Medulla oblongata (tissue), 1 donor: ENCODE measurements at regions not wholly inside any gene's neighbourhood (a gene's known extent, or its start where the extent isn't known, plus 50 kb on each side); places are given as distances from the start of the nearest gene placed in this dataset.

Experiments
- DNase-seq: peaks from one replicate; pipeline ENCODE4 v3.0.0-alpha.2; 2015; ENCODE audit errors: extremely low spot score

DNA sequence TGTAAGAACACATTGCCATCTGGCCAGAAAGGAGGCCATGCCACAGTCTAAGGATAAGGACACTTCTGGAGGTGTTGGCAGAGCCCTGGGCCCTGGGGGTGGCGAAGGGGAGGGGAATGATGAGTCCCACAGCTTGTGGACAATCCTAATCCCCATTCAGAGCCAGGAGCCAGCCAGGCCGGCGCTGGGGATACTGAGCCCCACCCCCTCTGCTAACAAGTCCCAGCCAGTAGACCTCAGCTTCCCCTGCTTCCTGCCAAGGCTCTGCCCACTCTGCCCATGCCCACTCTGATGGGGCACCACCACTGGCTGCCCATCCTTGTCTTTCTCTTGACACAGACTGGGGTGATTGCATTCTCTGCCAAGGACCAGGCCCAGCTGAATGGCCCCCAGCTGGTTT lies 71.9 kb downstream of the NAV1 start:
- DNase-seq: peak; percentile 50

DNA sequence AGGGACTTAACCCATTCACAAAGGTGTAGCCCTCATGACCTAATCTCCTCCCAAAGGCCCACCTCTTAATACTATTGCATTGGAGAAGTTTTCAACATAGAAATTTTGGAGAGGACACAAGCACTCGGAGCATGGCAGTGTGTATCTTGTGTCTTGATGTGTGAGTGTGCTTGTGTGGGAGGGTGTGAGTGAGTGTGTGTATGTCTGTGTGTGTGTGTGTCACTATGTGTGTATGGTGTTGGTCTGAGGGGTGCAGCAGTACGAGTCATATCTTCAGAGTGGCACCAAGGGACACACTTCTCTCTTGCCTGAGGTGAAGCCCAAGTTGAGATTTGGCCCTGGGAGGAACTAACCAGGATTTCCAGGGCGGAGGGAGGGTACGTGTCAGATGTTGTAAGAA lies 73.7 kb downstream of the NAV1 start:
- no peak for DNase-seq

DNA sequence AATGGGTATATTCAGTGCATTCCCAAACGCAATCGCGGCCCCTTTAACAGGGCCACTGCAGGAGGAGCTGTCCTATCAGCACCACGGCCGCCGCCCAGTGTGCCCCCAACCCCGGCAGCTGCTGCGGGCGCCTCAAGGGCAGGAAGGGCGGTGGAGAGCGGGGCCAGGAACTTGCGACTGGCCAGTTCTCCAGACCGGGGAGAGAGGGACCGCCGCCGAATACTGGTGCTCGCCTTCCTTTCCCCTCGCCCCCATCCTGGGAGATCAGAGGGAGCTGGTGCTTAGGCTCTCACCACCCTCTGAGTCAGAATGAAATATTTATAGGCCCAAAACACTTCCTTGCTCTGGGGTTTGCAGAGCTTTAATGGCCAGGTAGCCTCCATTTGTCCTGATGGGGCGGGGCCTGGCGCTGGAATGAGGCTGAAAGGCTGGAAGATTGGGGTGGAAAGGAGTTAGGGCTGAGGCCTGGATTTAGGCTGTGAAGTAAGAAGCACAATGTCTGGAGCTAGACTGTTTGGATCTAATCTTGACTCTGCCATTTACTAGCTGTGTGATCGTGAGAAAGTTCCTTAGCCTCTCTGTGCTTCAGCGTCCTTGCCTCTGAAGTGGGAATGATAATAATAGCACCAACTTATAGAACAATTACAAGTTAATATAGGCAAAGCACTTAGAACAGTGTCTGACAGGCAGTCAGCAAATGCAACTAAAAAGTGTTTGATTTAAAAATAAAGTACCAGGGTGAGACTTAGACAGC lies 75.5 kb downstream of the NAV1 start:
- DNase-seq: no peak

DNA sequence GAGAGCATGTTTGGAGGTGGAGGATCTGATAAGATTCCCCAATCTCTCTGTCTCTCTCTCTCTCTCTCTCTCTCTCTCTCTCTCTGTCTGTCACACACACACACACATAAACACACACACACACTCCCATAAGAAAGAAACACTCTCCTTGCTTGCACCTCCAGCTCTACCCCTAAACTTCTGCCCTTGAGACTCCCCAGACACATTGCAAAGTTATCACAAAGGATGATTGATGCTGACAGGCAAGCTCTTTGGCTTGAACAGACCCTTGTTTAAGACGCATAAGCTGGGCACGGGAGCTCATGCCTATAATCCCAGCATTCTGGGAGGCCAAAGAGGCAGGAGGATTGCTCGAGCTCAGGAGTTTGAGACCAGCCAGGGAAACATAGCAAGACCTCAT lies 78.2 kb downstream of the NAV1 start:
- DNase-seq: no peak

DNA sequence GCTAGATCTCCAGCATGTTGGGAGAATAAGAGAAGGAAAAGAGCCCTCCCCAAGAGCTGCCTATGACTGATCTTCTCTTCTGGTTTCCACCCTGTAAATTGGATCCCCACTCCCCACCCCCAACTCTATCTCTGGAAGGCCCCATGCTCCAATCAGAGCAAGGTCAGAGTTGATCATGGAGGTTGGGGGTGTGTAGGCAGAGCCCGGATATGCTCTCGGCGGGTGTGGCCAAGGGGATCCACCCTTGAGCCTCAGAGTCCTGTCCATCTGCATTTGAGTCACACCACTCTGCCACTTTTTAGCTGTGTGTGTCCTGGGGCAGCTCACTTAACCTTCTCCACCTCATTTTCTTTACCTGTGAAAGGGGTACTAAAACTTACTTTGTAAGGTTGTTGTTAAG lies 79.5 kb downstream of the NAV1 start:
- DNase-seq: no peak

DNA sequence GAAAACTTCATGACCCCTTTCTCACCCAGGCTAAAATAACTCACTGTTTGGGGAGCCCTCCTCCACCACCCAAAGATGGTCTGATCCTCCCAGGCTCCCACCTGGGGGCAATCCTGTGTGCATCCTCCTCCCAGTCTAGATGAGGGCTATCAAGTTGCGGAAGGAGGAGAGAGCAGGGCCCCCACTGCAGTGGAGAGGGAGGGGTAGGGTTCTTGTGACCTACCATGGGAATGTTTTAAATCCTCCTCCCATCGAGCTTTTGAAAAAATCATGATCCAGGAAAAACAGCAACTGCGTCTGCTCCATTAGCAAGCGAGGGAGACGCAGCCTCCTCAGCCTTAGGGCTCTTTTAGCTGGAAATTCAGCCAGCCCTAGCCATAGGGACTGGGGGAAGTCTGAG lies 80.0 kb downstream of the NAV1 start:
- no peak for DNase-seq

DNA sequence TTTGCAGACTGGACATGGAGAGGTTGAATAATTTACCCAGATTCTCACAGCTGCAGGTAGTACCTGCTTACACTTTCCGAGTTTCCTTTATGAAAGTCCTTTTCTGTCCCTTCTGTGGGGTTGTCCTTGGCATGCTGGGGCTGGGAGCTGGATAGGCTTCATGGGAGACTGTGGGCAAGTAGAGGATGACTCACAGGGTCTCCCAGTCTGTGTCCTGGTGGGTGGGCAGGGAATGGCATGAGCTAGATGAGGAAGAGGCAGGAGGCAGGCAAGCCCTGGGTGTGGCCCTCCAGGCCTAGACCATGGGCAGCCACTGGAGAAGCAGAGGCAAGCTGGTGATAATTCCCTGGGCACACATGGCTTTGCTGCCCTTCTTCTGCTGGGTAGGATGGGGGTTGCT lies 80.6 kb downstream of the NAV1 start:
- DNase-seq: no peak

DNA sequence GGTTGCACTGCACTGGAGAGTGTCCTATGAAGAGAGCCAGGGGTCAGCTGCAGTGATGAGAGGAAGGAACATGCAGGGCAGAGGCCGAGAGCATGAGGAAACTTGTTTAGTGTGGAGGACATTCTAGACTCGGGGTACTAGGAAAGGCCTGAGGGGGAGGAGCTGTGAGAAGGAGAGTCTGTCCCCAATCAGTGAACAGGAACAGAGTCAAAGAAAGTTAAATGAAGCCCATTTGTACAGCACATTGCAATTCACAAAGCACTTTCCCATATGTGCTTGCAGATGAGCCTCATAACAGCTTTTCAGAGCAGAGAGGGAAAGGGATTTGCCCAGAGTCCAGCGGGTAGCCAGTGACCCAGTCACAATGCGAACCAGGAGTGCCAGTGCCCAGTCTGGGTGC lies 83.4 kb downstream of the NAV1 start:
- no peak for DNase-seq

DNA sequence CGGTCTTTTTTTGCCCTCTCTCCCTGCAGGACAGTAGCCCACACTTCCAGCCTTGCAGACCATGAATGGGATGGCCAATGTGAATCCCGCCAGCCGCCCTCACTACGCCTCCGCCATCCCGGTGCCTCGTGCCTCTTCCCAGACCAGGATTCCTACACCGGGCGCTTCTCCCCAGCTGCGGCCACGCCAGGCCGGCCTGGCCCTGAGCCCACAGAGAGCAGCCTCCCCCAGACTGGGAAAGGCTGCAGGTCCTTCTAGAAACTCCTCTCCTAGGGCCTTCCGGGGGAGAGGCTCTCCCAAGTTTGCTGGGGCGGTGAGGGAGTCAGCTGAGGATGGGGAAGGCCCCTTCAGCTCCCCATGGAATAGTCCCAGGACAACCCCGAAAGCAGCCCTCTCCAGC lies 83.9 kb downstream of the NAV1 start:
- DNase-seq: no peak

DNA sequence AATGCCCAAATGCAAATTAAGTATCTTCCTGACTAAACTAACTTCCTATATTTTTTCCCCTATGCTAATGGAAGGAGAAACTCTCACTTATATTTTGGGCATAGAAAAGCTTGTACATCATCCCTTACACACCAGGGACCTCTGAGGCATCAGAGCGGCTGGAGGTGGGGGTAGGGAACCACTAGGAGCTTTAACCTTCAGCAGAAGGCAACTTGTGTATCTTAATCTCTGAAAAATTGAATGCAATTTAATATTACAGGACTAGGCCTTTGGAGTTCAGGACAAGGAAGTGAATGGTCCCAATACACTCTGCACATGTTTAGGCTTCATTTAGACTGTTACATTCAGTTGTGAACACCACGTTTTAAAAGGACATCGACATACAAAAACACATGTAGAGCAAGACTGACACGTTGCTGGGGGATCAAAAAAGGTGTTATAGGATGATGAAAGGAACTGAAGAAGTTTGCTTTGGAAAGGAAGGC lies 85.9 kb downstream of the NAV1 start:
- no peak for DNase-seq

DNA sequence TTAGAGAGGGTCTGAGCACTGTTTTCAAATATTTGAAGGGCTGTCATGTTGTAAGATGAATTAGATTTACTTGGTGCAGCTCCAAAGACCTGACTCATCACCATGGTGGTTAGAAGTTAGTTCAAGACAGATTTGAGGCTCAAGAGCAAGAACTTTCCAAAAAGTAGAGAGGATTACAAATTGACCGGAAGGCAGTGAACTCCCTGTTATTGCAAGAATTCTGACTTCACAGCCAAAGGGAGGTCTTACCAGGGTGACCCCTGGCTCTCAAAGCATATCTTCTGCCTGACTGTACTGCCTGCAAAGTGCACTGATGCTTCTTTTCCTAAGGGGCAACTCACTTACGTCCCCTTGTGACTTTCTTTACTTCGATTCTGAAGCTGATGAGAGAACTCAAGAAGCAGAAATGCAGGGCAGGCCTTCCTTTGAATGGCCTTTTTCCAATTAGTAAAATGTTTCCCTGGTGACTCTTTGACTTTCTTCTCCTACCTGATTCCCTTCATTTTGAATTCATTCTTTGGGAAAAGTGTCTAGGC lies 86.4 kb downstream of the NAV1 start:
- DNase-seq: no peak

DNA sequence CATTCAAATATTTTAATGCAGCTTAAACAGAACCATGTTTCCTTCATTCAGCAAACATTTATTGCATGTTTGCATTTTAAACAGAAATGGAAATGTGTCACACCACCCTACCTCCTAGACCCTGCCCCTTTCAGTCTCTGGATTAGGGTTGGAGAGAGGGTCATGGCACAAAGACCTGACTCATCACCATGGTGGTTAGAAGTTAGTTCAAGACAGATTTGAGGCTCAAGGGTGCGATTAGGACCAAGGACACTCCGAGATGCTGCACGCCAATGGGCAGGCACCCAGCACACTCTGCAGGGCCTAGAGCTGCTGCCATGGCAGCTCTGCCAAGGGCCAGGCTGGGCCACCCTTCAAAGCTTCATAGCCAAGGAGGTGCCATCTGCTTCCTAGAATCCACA lies 86.9 kb downstream of the NAV1 start:
- no peak for DNase-seq

DNA sequence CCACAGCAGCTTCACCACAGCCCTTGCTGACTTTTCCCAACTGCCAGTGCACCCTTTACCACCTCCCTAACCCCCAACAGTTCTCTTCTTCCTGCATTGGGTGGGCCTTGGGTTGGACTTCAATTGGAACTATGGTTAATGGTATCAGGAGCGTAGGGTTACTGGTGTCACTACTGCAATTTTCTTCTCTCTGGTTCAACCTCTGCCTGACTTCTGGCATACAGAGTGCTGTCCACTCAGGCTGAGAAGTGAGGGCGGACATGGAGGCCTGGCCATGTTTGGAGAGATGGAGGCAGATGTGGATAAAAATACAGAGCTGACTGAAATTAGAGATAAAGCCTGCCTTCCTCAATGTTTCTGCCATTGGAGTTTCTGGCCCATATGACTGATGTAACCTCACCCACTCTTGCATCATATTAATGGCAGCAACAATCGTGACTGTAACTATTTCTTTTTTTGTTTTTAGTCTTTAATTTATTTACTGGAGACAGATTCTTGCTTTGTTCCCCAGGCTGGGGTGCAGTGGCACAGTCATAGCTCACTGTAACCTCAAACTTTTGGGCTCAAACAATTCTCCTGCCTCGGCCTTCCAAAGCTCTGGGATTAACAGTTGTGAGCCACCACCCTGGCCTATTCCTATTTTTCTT lies 87.8 kb downstream of the NAV1 start:
- DNase-seq: no peak

DNA sequence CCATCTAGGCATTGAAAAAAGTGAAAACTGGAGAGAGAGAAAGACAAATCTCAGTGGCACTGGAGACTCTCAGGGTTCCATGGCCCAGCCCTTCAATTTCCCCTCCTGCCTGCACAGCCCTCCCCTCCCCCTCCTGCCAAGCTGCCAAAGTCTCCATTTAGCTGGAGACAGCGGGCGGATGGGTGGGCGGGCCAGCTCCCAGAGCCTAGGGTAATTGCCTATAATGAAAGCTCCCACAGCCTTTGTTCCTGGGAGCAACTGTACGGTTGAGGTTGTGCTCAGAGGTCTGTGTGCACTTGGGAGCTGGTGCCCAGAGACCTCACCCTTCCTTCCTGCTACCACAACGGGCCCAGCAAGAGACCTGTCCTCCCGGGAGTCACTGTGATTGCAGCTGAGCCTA lies 89.6 kb downstream of the NAV1 start:
- no peak for DNase-seq

DNA sequence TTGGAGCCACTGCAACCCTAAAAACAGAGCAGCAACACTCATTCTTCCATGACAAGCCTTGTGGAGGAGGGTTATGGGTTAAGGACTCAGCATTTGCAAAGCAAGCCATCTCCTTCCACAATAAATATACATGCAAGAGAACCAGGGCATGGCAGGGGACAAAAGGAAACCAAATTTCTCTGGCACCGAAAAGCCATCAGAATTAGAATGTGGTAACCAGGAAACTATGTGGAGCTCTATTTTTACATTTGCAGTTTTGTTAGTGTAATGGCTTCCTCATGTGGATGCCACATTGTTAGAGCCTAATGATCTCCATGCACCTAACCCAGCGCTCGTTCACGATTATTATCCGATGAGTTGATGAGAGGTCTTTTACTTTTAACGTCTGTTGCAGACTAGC lies 91.7 kb downstream of the NAV1 start:
- no peak for DNase-seq

DNA sequence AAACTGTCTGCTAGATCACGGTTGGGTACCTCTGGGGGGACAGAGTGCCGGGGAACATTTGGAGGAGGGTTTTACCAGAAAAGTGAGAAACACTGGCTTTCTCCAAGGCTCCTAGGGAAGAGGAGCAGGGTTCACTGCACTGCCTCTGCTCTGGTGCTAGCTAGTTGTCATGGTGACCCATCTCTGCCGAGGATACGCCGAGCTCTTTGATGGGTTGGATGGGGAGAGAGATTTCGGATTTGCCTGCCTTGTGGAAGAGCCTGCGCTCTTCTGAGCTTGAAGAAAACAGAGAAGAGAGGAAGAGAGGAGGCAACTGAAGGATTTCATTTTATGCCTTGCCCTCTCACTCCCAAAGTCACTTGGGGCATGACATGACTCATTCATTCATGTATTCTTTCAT lies 92.1 kb downstream of the NAV1 start:
- DNase-seq: no peak

DNA sequence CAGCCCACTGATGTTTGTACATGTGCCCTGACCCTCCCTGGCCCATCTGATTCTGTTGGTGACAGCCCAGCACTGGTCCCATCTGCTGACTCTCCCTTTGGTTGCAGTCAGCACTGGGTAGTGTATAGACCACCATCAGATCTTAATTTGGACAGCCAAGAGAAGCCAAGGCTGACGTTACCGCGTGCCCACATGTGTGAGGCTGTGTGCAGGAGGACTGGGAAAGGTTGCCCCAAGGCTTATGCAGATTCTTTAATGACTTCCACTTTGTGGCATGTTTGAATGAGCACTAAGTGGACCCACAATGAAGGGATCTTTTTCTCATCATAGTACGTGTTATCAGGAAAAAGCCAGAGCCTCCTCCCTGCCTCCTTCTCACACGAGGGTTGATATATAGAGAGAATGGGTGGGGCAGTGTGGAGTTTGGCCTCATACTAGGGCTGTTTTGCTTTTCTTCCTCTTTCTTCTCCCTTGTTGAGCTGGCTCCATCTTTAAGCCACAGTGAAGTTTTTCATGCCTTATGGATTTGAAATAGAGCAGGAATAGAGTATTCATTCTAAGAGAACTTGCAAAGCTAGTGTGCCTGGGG lies 93.5 kb downstream of the NAV1 start:
- DNase-seq: no peak

DNA sequence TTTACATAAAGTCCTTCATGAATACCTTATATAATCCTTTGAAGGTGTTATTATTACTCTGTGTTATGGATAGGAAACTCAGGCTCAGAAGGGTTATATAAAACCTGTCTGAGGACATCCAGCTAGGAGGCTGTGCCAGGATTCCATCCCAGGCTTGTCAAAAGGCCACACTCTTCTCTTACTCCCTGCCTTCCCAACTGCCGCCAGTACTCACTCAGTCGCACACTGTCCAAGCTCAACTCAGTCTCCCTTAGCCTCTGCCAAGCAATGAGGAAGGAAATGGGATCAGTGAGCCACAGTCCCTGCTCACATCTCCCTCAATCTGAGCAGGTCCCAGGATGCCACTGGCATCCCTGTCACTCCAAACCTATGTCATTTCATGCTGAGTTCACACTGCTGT lies 94.4 kb downstream of the NAV1 start:
- DNase-seq: peak; percentile 55

DNA sequence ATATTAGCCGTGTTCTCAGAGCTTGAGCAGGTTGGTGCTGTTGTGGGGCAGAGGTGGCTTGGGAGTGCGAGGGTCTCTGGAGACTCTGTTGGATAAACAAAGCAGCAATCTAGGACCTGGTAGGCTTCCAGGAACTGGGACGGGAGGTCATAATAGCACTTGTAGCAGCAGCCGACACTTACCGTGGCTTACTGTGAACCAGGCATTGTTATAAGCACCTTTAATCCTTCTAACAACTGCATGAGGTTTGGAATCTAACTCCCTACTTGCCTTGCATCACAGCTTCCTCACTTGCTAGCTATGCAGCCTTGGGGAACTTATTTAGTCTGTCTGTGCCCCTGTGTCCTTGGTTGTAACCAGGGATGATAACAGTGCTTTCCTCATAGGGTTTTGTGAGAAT lies 94.9 kb downstream of the NAV1 start:
- no peak for DNase-seq

DNA sequence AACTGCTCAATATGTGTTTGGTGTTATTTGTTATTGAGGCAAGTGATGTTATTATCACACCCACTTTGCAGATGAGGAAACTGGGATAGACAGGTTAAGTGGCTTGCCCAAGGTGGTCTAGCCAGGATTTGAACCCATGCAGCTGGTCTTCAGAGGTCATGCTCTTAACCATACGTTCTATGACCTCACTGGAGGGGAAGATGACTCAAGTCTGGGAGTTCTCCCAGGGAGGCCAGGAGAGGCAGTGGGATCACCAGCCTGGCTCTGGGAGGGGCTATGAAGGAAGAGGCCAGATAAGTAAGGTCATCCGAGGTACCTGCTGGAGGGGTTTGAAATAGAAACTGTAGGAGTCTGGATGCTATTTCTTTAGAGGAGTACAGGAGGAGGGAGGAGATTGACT lies 95.3 kb downstream of the NAV1 start:
- DNase-seq: no peak

DNA sequence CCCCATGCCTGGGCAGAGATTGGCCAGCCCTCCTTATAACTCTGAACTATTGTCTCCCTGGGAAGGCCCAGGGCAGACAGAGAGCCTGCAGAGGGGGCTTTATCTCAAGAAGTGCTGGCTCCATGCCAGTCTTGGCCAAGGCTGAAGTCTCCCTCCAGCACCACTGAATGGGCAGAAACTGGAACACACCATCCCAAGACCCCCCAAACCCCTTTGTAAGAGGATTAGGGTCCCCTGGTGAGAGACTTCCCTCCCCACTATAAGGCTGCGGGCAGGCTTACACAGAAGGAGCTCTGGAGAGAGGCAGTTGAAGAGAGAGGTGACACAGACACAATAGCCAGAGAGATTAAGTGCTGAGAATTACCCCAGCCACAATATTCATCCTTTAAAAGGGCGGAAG lies 97.2 kb downstream of the NAV1 start:
- DNase-seq: no peak

DNA sequence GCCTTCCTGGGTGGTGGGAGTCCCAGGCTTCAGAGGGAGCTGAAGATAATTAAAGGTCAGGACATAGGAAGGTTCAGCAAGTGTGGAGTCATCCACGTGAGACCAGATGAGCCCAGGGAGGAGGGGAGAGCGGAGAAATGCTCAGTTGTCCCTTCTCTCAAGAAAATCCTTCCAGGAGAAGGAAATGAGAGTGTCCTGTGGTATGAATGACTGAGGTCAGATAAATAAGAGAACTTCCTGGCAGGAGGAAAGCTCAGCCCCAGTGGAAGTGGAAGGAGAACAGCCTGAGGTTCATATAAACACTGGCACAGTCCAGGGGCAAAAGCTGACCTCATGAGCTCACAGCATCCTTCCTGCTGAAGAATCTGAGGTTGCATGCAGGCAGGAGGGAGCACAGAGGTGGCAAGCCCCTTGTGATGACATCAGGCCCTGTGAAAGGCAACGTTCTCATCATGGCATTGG lies 97.6 kb downstream of the NAV1 start:
- no peak for DNase-seq
